Omental fat pad (tissue), 3 donors: ENCODE measurements at regions not wholly inside any gene's neighbourhood (a gene's known extent, or its start where the extent isn't known, plus 50 kb on each side); places are given as distances from the start of the nearest gene placed in this dataset.

ENCODE experiments used
- ATAC-seq: fragments of 150-250 bp; one replicate; pipeline ENCODE4 v1.9.1; 2016; ENCODE audit warnings: mild to moderate bottlenecking, moderate library complexity; ENCODE audit not compliant: low FRiP score
- DNase-seq: peaks from one replicate; pipeline ENCODE4 v3.0.0-alpha.2; 2019; ENCODE audit warnings: low spot score
- CTCF ChIP-seq, 3 donors: fragments of 450-650 bp; IDR thresholded peaks; one replicate each; pipeline ENCODE4 v1.5.1; 2016 to 2017; ENCODE audit warnings: antibody characterized with exemption in 3 of 3, mild to moderate bottlenecking in 3 of 3, moderate library complexity in 2 of 3

GRCh38 chr13:73987618-73988017, 146.6 kb downstream of the KLF12 start:
- no peak for TF ChIP-seq CTCF (IDR thresholded peaks at IDR 0.05)
- DNase-seq (no peak), ATAC-seq (no peak)

- ATAC-seq, result no peak
- no peak for TF ChIP-seq CTCF (IDR thresholded peaks at IDR 0.05)
- no peak for DNase-seq
Observed at GRCh38 chr13:73985783-73986182, 148.4 kb downstream of the KLF12 start.

- no peak for TF ChIP-seq CTCF (IDR thresholded peaks at IDR 0.05)
- DNase-seq (no peak), ATAC-seq (no peak)
Observed at GRCh38 chr13:73984949-73985691, 149.1 kb downstream of the KLF12 start.

- ATAC-seq (no peak), DNase-seq (no peak)
- no peak for TF ChIP-seq CTCF (IDR thresholded peaks at IDR 0.05)
Observed at GRCh38 chr13:73984201-73984600, 150.0 kb downstream of the KLF12 start.

- peak; percentile 44 for ATAC-seq
- no peak for DNase-seq
Observed at GRCh38 chr13:73983109-73983508, 151.1 kb downstream of the KLF12 start.

GRCh38 chr13:73981595-73981994, 152.6 kb downstream of the KLF12 start:
- no peak for DNase-seq
- TF ChIP-seq CTCF (IDR thresholded peaks at IDR 0.05), result no peak
- no peak for ATAC-seq

More at GRCh38 chr13:73983109-73983508, 151.1 kb downstream of the KLF12 start:
- TF ChIP-seq CTCF (IDR thresholded peaks at IDR 0.05), result no peak

GRCh38 chr13:73975767-73976166, 158.4 kb downstream of the KLF12 start:
- no peak for ATAC-seq
- no peak for TF ChIP-seq CTCF (IDR thresholded peaks at IDR 0.05)
- DNase-seq, result no peak
